SK-N-SH treated with all-trans-retinoic acid at 6 μM for 48 hours (cell line): ENCODE measurements at regions not wholly inside any gene's neighbourhood (a gene's known extent, or its start where the extent isn't known, plus 50 kb on each side); places are given as distances from the start of the nearest gene placed in this dataset.

Experiments
- ATAC-seq: fragments of 200-7000 bp; cut with Tn5 transposase; 3 replicates; pipeline ENCODE4 v1.9.1; 2020; ENCODE audit warnings: mild to moderate bottlenecking, moderate library complexity
- ARNTL ChIP-seq: fragments of 450-650 bp; formaldehyde crosslinking; IDR thresholded peaks from 2 replicates; pipeline ENCODE4 v1.5.0; 2020; ENCODE audit warnings: low read depth, mild to moderate bottlenecking, moderate library complexity, borderline replicate concordance
- BACH2 ChIP-seq: fragments of 250-450 bp; sonication (Bioruptor Pico); IDR thresholded peaks from 2 replicates; pipeline ENCODE4 v1.9.0; 2021; ENCODE audit warnings: mild to moderate bottlenecking, borderline replicate concordance
- CSDC2 ChIP-seq: fragments of 250-450 bp; sonication (Bioruptor Pico); IDR thresholded peaks from 2 replicates; pipeline ENCODE4 v1.5.0; 2020; ENCODE audit warnings: mild to moderate bottlenecking, moderate library complexity
- ESRRG ChIP-seq: fragments of 250-450 bp; sonication (Bioruptor Pico); IDR thresholded peaks from 2 replicates; pipeline ENCODE4 v1.6.1; 2021; ENCODE audit warnings: mild to moderate bottlenecking
- ISL1 ChIP-seq: fragments of 250-450 bp; sonication (Bioruptor Pico); IDR thresholded peaks from 2 replicates; pipeline ENCODE4 v2.1.2; 2022; ENCODE audit warnings: mild to moderate bottlenecking, moderate library complexity
- PATZ1 ChIP-seq: fragments of 250-450 bp; sonication (Bioruptor Pico); IDR thresholded peaks from 2 replicates; pipeline ENCODE4 v1.8.0; 2020; ENCODE audit warnings: mild to moderate bottlenecking, moderate library complexity, borderline replicate concordance
- POU6F1 ChIP-seq: fragments of 250-450 bp; sonication (Bioruptor Pico); IDR thresholded peaks from 2 replicates; pipeline ENCODE4 v1.8.0; 2021; ENCODE audit warnings: low read depth, mild to moderate bottlenecking, moderate library complexity, borderline replicate concordance
- PPARA ChIP-seq: fragments of 250-450 bp; sonication (Bioruptor Pico); IDR thresholded peaks from 2 replicates; pipeline ENCODE4 v1.5.0; 2020; ENCODE audit warnings: mild to moderate bottlenecking, borderline replicate concordance
- RARB ChIP-seq: fragments of 250-450 bp; sonication (Bioruptor Pico); IDR thresholded peaks from 2 replicates; pipeline ENCODE4 v1.8.0; 2021; ENCODE audit warnings: mild to moderate bottlenecking, moderate library complexity
- TCF4 ChIP-seq: fragments of 250-450 bp; sonication (Bioruptor Pico); IDR thresholded peaks from 2 replicates; pipeline ENCODE4 v1.8.0; 2021; ENCODE audit warnings: mild to moderate bottlenecking, moderate library complexity, borderline replicate concordance
- TOX ChIP-seq: fragments of 250-450 bp; sonication (Bioruptor Pico); IDR thresholded peaks from 2 replicates; pipeline ENCODE4 v1.8.0; 2021; ENCODE audit warnings: mild to moderate bottlenecking, moderate library complexity, borderline replicate concordance
- ZC3H10 ChIP-seq: fragments of 250-450 bp; sonication (Bioruptor Pico); IDR thresholded peaks from 2 replicates; pipeline ENCODE4 v1.5.1; 2021; ENCODE audit warnings: mild to moderate bottlenecking, moderate library complexity
- ZFP3 ChIP-seq: fragments of 250-450 bp; sonication (Bioruptor Pico); IDR thresholded peaks from 2 replicates; pipeline ENCODE4 v1.5.0; 2020; ENCODE audit warnings: mild to moderate bottlenecking, moderate library complexity
- ZFP30 ChIP-seq: fragments of 450-650 bp; formaldehyde crosslinking; IDR thresholded peaks from 2 replicates; pipeline ENCODE4 v1.5.0; 2022; ENCODE audit warnings: mild to moderate bottlenecking, moderate library complexity
- ZNF565 ChIP-seq: fragments of 450-650 bp; formaldehyde crosslinking; conservative IDR thresholded peaks from 2 replicates; pipeline ENCODE4 v1.5.0; 2020; ENCODE audit warnings: low read depth, mild to moderate bottlenecking, moderate library complexity
- ZNF8 ChIP-seq: fragments of 450-650 bp; formaldehyde crosslinking; IDR thresholded peaks from 2 replicates; pipeline ENCODE4 v1.5.0; 2020; ENCODE audit warnings: mild to moderate bottlenecking, moderate library complexity
- TF ChIP-seq, protein P1 (sequence below): fragments of 250-450 bp; sonication (Bioruptor Pico); IDR thresholded peaks from 2 replicates; pipeline ENCODE4 v1.5.1; 2021; ENCODE audit warnings: mild to moderate bottlenecking, moderate library complexity
- TF ChIP-seq, protein P2 (sequence below): fragments of 250-450 bp; sonication (Bioruptor Pico); IDR thresholded peaks from 2 replicates; pipeline ENCODE4 v1.5.0; 2020; ENCODE audit warnings: mild to moderate bottlenecking, moderate library complexity
- TF ChIP-seq, protein P3 (sequence below): fragments of 250-450 bp; sonication (Bioruptor Pico); IDR thresholded peaks from 2 replicates; pipeline ENCODE4 v1.5.1; 2020; ENCODE audit warnings: low read depth, mild to moderate bottlenecking, moderate library complexity

- TF ChIP-seq PATZ1 (CRISPR knock-in tag) (no peak), ZFP3 (CRISPR knock-in tag) (no peak), ISL1 (no peak), POU6F1 (CRISPR knock-in tag) (no peak), ZNF565 (no peak), ESRRG (CRISPR knock-in tag) (no peak), ZC3H10 (CRISPR knock-in tag) (no peak)
- TF ChIP-seq, protein P1, sequence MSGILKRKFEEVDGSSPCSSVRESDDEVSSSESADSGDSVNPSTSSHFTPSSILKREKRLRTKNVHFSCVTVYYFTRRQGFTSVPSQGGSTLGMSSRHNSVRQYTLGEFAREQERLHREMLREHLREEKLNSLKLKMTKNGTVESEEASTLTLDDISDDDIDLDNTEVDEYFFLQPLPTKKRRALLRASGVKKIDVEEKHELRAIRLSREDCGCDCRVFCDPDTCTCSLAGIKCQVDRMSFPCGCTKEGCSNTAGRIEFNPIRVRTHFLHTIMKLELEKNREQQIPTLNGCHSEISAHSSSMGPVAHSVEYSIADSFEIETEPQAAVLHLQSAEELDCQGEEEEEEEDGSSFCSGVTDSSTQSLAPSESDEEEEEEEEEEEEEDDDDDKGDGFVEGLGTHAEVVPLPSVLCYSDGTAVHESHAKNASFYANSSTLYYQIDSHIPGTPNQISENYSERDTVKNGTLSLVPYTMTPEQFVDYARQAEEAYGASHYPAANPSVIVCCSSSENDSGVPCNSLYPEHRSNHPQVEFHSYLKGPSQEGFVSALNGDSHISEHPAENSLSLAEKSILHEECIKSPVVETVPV: no peak
- TF ChIP-seq, protein P2, sequence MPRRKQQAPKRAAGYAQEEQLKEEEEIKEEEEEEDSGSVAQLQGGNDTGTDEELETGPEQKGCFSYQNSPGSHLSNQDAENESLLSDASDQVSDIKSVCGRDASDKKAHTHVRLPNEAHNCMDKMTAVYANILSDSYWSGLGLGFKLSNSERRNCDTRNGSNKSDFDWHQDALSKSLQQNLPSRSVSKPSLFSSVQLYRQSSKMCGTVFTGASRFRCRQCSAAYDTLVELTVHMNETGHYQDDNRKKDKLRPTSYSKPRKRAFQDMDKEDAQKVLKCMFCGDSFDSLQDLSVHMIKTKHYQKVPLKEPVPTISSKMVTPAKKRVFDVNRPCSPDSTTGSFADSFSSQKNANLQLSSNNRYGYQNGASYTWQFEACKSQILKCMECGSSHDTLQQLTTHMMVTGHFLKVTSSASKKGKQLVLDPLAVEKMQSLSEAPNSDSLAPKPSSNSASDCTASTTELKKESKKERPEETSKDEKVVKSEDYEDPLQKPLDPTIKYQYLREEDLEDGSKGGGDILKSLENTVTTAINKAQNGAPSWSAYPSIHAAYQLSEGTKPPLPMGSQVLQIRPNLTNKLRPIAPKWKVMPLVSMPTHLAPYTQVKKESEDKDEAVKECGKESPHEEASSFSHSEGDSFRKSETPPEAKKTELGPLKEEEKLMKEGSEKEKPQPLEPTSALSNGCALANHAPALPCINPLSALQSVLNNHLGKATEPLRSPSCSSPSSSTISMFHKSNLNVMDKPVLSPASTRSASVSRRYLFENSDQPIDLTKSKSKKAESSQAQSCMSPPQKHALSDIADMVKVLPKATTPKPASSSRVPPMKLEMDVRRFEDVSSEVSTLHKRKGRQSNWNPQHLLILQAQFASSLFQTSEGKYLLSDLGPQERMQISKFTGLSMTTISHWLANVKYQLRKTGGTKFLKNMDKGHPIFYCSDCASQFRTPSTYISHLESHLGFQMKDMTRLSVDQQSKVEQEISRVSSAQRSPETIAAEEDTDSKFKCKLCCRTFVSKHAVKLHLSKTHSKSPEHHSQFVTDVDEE (CRISPR knock-in tag): no peak
- ATAC-seq: no peak
Observed at GRCh38 chr2:118265873-118266455, 177.7 kb downstream of the INSIG2 start.

GRCh38 chr2:118264232-118264990 is 176.1 kb downstream of the INSIG2 start:
- no peak for ATAC-seq
- TF ChIP-seq PATZ1 (CRISPR knock-in tag): no peak
- TF ChIP-seq ISL1: no peak
- TF ChIP-seq ZFP3 (CRISPR knock-in tag): no peak
- TF ChIP-seq, protein P3, sequence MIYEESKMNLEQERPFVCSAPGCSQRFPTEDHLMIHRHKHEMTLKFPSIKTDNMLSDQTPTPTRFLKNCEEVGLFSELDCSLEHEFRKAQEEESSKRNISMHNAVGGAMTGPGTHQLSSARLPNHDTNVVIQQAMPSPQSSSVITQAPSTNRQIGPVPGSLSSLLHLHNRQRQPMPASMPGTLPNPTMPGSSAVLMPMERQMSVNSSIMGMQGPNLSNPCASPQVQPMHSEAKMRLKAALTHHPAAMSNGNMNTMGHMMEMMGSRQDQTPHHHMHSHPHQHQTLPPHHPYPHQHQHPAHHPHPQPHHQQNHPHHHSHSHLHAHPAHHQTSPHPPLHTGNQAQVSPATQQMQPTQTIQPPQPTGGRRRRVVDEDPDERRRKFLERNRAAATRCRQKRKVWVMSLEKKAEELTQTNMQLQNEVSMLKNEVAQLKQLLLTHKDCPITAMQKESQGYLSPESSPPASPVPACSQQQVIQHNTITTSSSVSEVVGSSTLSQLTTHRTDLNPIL (CRISPR knock-in tag): no peak
- TF ChIP-seq ZC3H10 (CRISPR knock-in tag): no peak
- no peak for TF ChIP-seq POU6F1 (CRISPR knock-in tag)
- TF ChIP-seq PPARA: no peak
- TF ChIP-seq, protein P2 (CRISPR knock-in tag): no peak
- no peak for TF ChIP-seq BACH2
- TF ChIP-seq, protein P1: no peak
- TF ChIP-seq CSDC2: no peak
- TF ChIP-seq TCF4 (CRISPR knock-in tag): no peak
- TF ChIP-seq ZNF8 (CRISPR knock-in tag): no peak
- TF ChIP-seq RARB: no peak
- no peak for TF ChIP-seq ZFP30 (CRISPR knock-in tag)
- no peak for TF ChIP-seq TOX (CRISPR knock-in tag)
- TF ChIP-seq ZNF565: no peak
- no peak for TF ChIP-seq ARNTL
